Femur (tissue), 1 donor: ENCODE measurements at regions not wholly inside any gene's neighbourhood (a gene's known extent, or its start where the extent isn't known, plus 50 kb on each side); places are given as distances from the start of the nearest gene placed in this dataset.

ENCODE experiments used
- DNase-seq: peaks from one replicate; pipeline ENCODE4 v3.0.0-alpha.2; 2017

- DNase-seq = no peak
Observed at GRCh38 chr13:88103824-88104223, 432.7 kb downstream of the SLITRK5 start.

GRCh38 chr13:88104576-88104975 is 433.4 kb downstream of the SLITRK5 start:
- DNase-seq = no peak

GRCh38 chr13:88107570-88107969 is 436.4 kb downstream of the SLITRK5 start:
- DNase-seq = no peak

- DNase-seq = no peak
Observed at GRCh38 chr13:88112526-88112925, 441.4 kb downstream of the SLITRK5 start.

GRCh38 chr13:88115976-88116375 is 444.8 kb downstream of the SLITRK5 start:
- no peak for DNase-seq

GRCh38 chr13:88118952-88119351 is 447.8 kb downstream of the SLITRK5 start:
- no peak for DNase-seq

- no peak for DNase-seq
Observed at GRCh38 chr13:88124142-88124541, 453.0 kb downstream of the SLITRK5 start.

- no peak for DNase-seq
Observed at GRCh38 chr13:88125055-88125454, 453.9 kb downstream of the SLITRK5 start.

GRCh38 chr13:88136098-88136790 is 465.1 kb downstream of the SLITRK5 start:
- DNase-seq = no peak

GRCh38 chr13:88142653-88143052 is 471.5 kb downstream of the SLITRK5 start:
- no peak for DNase-seq

GRCh38 chr13:88144580-88144979 is 473.4 kb downstream of the SLITRK5 start:
- DNase-seq = no peak

GRCh38 chr13:88153353-88153752 is 482.2 kb downstream of the SLITRK5 start:
- no peak for DNase-seq

GRCh38 chr13:88154001-88154400 is 482.8 kb downstream of the SLITRK5 start:
- DNase-seq = no peak

- DNase-seq = no peak
Observed at GRCh38 chr13:88162076-88162702, 491.0 kb downstream of the SLITRK5 start.

GRCh38 chr13:88176231-88176630 is 505.1 kb downstream of the SLITRK5 start:
- no peak for DNase-seq

- no peak for DNase-seq
Observed at GRCh38 chr13:88183440-88183839, 512.3 kb downstream of the SLITRK5 start.

GRCh38 chr13:88188986-88189385 is 517.8 kb downstream of the SLITRK5 start:
- DNase-seq = no peak

- DNase-seq = no peak
Observed at GRCh38 chr13:88189728-88190127, 518.6 kb downstream of the SLITRK5 start.

GRCh38 chr13:88196106-88196505 is 524.9 kb downstream of the SLITRK5 start:
- DNase-seq = no peak

GRCh38 chr13:88217372-88217771 is 546.2 kb downstream of the SLITRK5 start:
- DNase-seq = no peak

GRCh38 chr13:88217883-88218282 is 546.7 kb downstream of the SLITRK5 start:
- DNase-seq = no peak

- no peak for DNase-seq
Observed at GRCh38 chr13:88223958-88224357, 552.8 kb downstream of the SLITRK5 start.

- DNase-seq = no peak
Observed at GRCh38 chr13:88235441-88235840, 564.3 kb downstream of the SLITRK5 start.

- DNase-seq = no peak
Observed at GRCh38 chr13:88246239-88246638, 575.1 kb downstream of the SLITRK5 start.

- DNase-seq = no peak
Observed at GRCh38 chr13:88248393-88248792, 577.2 kb downstream of the SLITRK5 start.
